SU-DHL-6 (cell line): ENCODE measurements at regions not wholly inside any gene's neighbourhood (a gene's known extent, or its start where the extent isn't known, plus 50 kb on each side); places are given as distances from the start of the nearest gene placed in this dataset.

Experiments
- CTCF ChIP-seq: fragments of 200-600 bp; sonication (generic); IDR thresholded peaks from one replicate; pipeline ENCODE4 v1.5.1; 2017; ENCODE audit warnings: antibody characterized with exemption, mild to moderate bottlenecking, low read length, moderate library complexity; ENCODE audit not compliant: insufficient read depth, poor library complexity, severe bottlenecking
- EZH2phosphoT487 ChIP-seq: fragments of 200-600 bp; sonication (generic), shearing (Covaris generic); conservative IDR thresholded peaks from 2 replicates; pipeline ENCODE4 v1.6.1; 2018; ENCODE audit warnings: mild to moderate bottlenecking, antibody characterized with exemption, low read length, moderate library complexity, mixed read lengths

DNA sequence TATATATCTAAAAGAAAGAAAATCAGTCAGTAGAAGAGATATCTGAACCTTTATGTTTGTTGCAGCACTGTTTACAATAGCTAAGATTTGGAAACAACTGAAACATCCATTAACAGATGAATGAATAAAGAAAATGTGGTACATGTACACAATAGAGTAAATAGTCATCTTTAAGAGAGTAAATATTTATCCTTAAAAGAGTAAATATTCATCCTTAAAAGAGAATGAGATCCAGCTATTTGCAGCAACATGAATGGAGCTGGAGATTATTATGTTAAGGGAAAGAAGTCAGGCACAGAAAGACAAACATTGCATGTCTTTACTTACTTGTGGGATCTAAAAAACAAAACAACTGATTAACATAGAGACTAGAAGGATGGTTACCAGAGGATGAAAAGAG lies 197.0 kb upstream of the CBLB start:
- TF ChIP-seq CTCF, result no peak
- no peak for TF ChIP-seq EZH2phosphoT487
